HG03439 (cell line): ENCODE measurements at regions not wholly inside any gene's neighbourhood (a gene's known extent, or its start where the extent isn't known, plus 50 kb on each side); places are given as distances from the start of the nearest gene placed in this dataset.

ENCODE experiments used
- ATAC-seq: cut with Tn5 transposase; IDR thresholded peaks from one replicate; pipeline ENCODE4 v1.9.1; 2021; ENCODE audit warnings: mild to moderate bottlenecking, moderate library complexity; ENCODE audit not compliant: unreplicated experiment

GRCh38 chr3:180282386-180282785 is 245.6 kb upstream of the PEX5L start:
- ATAC-seq, result no peak

- ATAC-seq, result no peak
These were observed 246.5 kb upstream of the PEX5L start for GRCh38 chr3:180283251-180283650.

GRCh38 chr3:180284331-180285110 is 247.8 kb upstream of the PEX5L start:
- no peak for ATAC-seq

- ATAC-seq, result no peak
These were observed 251.0 kb upstream of the PEX5L start for GRCh38 chr3:180287703-180288102.

GRCh38 chr3:180288816-180289215 is 252.1 kb upstream of the PEX5L start:
- ATAC-seq, result no peak

- ATAC-seq, result no peak
These were observed 253.6 kb upstream of the PEX5L start for GRCh38 chr3:180290300-180290699.

GRCh38 chr3:180294282-180295027 is 257.7 kb upstream of the PEX5L start:
- no peak for ATAC-seq

- ATAC-seq, result no peak
These were observed 259.1 kb upstream of the PEX5L start for GRCh38 chr3:180295811-180296210.

GRCh38 chr3:180296971-180297370 is 260.2 kb upstream of the PEX5L start:
- ATAC-seq, result no peak

- ATAC-seq, result no peak
These were observed 269.4 kb upstream of the PEX5L start for GRCh38 chr3:180306155-180306554.

- no peak for ATAC-seq
These were observed 270.0 kb upstream of the PEX5L start for GRCh38 chr3:180306691-180307090.

- ATAC-seq, result no peak
These were observed 274.5 kb upstream of the PEX5L start for GRCh38 chr3:180311242-180311641.

- ATAC-seq, result no peak
These were observed 279.6 kb upstream of the PEX5L start for GRCh38 chr3:180316321-180316720.

GRCh38 chr3:180319461-180319860 is 282.5 kb upstream of the TTC14 start:
- ATAC-seq, result no peak

- no peak for ATAC-seq
These were observed 281.3 kb upstream of the TTC14 start for GRCh38 chr3:180320631-180321030.

GRCh38 chr3:180321534-180321933 is 280.4 kb upstream of the TTC14 start:
- ATAC-seq, result no peak

- no peak for ATAC-seq
These were observed 279.1 kb upstream of the TTC14 start for GRCh38 chr3:180322829-180323228.

- no peak for ATAC-seq
These were observed 277.2 kb upstream of the TTC14 start for GRCh38 chr3:180324791-180325190.

GRCh38 chr3:180325533-180325932 is 276.4 kb upstream of the TTC14 start:
- ATAC-seq, result no peak

GRCh38 chr3:180325958-180326357 is 276.0 kb upstream of the TTC14 start:
- no peak for ATAC-seq

GRCh38 chr3:180329187-180329586 is 272.8 kb upstream of the TTC14 start:
- peak; percentile 74 for ATAC-seq

GRCh38 chr3:180329847-180330246 is 272.1 kb upstream of the TTC14 start:
- no peak for ATAC-seq
